ENCODE measurements at regions not wholly inside any gene's neighbourhood (a gene's known extent, or its start where the extent isn't known, plus 50 kb on each side); places are given as distances from the start of the nearest gene placed in this dataset.

GRCh38 chr2:238589591-238590460 is 163.1 kb downstream of the ASB1 start:
- TF ChIP-seq CTCF (IDR thresholded peaks at IDR 0.05) (no peak), POLR2A (IDR thresholded peaks at IDR 0.05) (no peak), EP300 (IDR thresholded peaks at IDR 0.05) (no peak)

Data from tibial nerve (tissue), 4 donors.